CD4-positive, alpha-beta T cell treated with Interferon gamma for 1 hour (primary cell): ENCODE measurements at regions not wholly inside any gene's neighbourhood (a gene's known extent, or its start where the extent isn't known, plus 50 kb on each side); places are given as distances from the start of the nearest gene placed in this dataset.

Experiments
- DNase-seq: peaks from one replicate; pipeline ENCODE4 v3.0.0-alpha.2; 2020

GRCh38 chr1:60244906-60245305 is 171.3 kb upstream of the C1orf87 start:
- DNase-seq = no peak

- no peak for DNase-seq
Observed at GRCh38 chr1:60235275-60235674, 161.7 kb upstream of the C1orf87 start.

DNA sequence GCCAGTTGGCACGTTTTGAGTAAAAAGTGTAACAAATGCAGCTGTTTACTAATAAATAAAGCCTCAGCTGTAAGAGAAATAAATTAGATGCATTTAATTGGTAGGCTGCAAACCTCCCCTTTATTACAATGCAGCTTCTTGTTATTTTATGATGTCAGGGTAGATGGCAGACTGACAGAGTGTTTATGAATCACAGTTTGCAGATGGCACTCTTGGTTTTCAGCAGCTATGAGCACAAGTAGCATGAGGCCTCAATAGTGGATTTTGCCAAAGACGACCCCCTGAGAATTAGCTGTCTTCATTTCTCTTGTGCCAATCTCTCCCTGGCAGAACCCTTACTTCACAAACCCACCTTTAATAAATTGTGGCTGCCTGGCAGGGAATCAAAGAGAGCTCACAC is 161.2 kb upstream of the C1orf87 start:
- no peak for DNase-seq

DNA sequence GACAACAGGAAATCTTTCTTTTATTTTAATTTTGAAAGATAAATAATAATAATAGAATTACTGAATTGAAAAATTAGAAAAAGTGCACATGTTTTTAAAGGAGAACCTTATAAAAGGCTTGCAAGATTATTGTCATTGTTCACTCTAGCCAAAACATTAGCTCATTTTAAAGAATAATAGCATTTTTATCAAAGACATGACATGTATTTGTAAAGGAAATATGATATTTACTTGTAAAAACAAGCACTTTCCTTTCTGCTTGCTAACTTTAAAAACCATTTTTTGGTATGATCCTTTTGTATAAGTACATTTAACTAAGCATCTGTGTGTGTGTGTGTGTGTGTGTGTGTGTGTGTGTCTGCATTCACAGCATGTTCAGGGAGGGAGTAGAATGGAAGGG is 156.3 kb upstream of the C1orf87 start:
- no peak for DNase-seq

DNA sequence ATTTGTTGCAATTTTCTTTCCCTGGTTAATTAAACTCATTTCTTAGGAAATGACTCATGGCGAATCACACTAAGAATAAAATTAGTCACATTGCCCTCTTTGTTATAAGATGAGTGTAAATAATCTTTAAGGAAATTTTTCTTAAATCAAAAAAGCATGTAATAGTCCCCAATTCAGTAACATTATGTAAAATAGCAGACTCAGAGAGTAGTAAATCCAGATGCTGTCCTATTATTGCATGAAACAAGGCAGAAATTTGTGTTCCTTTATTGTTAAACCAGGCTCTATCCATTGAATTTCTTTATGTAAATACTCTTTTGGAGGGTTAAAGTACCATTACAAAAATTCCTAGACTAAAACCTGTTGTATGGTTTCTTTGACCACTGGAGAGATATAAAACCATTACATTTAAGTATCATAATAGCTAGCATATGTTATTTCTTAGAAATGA is 154.5 kb upstream of the C1orf87 start:
- DNase-seq = no peak

GRCh38 chr1:60227601-60228000 is 154.0 kb upstream of the C1orf87 start:
- no peak for DNase-seq

DNA sequence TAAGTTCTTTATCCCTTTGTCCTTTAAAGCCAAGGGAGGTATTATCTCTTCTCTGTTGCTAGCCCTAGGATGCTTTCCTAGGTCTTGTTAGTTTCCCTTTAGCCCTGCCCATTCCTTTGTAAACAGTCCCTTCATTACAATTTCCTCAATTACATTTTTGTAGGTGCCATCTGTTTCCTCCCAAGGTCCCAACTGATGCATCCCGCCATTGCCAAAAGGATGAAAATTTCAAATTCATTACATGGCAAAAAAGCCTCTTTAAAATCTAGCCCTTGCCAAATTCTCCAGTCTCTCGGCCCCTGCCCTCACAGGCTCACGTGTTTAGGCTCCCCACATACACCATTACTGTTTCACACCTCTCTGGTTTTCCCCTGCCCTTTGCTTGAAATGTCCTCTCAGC is 151.9 kb upstream of the C1orf87 start:
- no peak for DNase-seq

DNA sequence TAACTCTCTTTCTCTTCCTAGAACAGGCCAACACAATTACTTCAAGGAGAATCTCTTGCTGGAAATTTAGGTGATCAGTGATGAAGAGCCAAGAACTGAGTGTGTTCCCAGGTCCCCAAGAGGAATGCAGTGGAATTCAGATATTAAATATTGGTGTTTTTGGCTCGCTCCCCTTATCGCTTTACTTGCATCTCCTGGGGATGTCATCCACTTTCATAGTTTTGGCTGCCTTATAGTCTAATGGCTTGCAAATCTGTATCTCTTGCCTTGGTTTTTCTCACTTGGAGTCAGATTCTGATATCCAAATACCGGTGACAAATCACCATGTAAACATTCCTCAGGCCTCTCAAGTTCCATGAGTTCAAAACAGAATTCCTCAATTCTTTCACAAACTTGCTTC is 151.0 kb upstream of the C1orf87 start:
- no peak for DNase-seq

- no peak for DNase-seq
Observed at GRCh38 chr1:60223158-60223557, 149.6 kb upstream of the C1orf87 start.

- DNase-seq = no peak
Observed at GRCh38 chr1:60222360-60223115, 149.0 kb upstream of the C1orf87 start.

- no peak for DNase-seq
Observed at GRCh38 chr1:60213253-60213652, 139.7 kb upstream of the C1orf87 start.

DNA sequence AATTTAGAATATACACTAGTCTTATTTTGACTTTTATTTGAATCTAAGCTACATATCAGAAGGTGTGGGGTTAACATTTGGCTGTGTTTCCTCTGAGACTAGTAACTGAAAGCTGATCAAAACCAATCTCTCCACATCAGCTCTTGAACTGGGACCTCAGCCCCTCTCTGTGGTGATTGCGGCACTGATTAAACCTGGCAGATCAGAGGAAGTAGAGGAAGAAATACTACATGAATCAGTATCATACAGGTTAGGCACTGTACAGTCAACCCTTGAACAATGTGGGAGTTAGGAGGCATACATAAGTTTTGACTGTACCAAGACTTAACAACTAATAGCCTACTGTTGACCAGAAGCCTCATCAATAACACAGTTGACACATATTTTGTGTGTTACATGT is 122.5 kb upstream of the C1orf87 start:
- no peak for DNase-seq

- DNase-seq = no peak
Observed at GRCh38 chr1:60185684-60186083, 112.1 kb upstream of the C1orf87 start.

- DNase-seq = no peak
Observed at GRCh38 chr1:60184521-60184920, 111.0 kb upstream of the C1orf87 start.

DNA sequence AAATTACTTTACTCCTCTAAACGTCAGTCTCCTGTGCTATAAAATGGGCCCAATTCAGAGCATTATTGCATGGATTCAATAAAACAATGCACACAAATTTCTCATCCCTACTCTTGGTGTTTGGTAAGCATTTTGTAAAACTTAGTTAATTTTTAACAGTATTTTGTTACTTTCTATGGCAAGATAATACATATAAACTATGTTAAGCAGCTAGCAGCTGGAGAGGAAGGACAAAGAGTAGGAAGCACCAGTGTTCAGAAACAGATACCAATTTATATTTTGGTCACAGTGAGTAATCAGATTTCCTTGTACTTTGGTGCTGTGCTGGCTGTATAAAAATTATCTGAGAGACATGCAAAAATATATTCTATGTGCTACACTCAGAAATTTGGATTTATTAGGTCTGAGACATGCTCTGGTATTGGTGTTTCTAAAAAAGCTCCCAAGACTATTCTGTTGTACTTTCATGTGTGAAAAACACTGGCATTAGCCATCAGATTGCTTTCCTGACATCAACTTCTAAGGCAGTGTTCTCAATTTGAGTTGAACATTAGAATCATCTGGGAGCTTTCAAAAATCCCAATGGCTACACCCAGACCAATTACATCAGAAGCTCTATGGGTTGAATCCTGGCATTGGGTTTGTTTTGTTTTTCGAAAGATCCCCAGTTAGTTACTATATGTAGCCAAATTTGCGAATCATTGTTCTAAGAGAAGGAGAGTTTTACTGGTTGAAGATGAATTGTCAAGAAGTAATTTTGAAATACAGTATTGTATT is 100.3 kb upstream of the C1orf87 start:
- no peak for DNase-seq

GRCh38 chr1:60173006-60173405 is 99.4 kb upstream of the C1orf87 start:
- no peak for DNase-seq

GRCh38 chr1:60171801-60172200 is 98.2 kb upstream of the C1orf87 start:
- DNase-seq = no peak

DNA sequence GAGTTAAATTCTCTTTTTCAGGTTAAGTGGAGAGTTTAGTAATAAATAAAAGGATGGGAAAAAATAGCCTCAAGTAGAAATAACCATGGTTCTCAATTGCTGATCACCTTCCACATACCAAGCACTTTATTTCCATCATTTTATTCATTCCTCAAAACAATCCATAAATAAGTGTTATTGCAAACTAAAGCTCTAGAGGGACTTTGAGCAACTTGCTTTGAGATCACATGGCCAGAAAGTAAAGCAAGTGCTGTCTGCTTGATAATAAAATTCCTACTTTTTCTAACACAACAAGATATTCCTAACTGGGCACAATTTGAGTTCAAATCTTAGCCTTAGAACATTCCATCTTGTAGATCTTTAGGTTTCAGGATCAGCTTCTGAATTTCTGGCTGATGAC is 97.1 kb upstream of the C1orf87 start:
- DNase-seq = no peak

GRCh38 chr1:60169206-60169605 is 95.6 kb upstream of the C1orf87 start:
- DNase-seq = no peak

DNA sequence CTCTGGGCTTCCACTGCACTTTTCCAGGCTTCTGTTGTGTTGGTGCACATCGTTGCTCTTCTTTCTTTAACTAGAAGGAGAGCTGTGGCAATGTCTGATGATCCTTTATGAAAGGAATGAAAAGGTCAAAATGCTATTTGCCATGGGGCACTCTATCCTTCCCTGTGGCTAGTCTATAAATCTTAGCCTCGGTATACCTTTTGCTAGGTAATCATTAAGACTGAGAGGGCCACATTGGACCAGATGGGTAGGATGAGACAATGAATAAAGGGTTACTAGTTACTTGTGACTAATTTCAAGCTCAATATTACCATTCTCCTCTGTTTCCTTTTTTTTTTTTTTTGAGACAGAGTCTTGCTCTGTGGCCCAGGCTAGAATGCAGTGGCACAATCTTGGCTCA is 89.4 kb upstream of the C1orf87 start:
- DNase-seq = no peak

- no peak for DNase-seq
Observed at GRCh38 chr1:60160141-60160540, 86.6 kb upstream of the C1orf87 start.

DNA sequence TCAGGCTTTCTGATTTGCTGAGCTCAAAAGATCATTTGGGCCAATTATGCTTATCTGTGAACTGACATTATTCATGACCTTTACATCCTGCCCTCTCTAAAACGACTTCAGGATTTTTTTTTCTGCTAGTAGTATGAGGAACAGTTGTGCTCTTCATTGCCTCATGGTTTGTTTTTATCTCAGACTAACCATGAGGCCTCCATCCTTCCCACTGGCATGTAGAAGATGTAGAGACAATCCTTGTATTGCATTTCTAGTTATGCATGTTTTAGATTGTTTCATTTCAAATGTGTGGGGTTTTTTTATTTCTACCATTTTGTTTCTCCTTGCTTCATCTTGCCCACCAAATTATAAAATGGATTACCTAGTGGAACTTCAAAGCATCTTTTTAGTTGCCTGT is 82.8 kb upstream of the C1orf87 start:
- no peak for DNase-seq

DNA sequence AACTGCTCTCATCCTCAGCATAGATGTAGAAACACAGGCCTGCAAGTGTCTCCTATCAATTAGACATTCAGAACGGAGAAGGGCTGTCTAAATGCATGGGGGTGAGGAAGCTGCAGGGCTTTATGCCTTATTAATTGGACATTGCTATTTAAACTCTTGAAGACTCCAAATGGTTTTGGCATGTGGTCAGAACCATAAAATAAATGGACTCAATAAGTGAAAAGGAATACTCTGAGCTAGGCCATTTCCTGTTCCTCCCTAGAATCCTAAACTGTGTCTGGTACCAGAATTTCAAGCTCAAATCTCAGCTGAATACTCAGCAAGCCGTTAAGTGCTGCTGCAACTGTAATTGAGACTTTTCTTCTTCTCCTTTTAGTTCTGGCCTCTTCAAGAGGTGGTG is 80.4 kb upstream of the C1orf87 start:
- DNase-seq = no peak

GRCh38 chr1:60152891-60153290 is 79.3 kb upstream of the C1orf87 start:
- no peak for DNase-seq

DNA sequence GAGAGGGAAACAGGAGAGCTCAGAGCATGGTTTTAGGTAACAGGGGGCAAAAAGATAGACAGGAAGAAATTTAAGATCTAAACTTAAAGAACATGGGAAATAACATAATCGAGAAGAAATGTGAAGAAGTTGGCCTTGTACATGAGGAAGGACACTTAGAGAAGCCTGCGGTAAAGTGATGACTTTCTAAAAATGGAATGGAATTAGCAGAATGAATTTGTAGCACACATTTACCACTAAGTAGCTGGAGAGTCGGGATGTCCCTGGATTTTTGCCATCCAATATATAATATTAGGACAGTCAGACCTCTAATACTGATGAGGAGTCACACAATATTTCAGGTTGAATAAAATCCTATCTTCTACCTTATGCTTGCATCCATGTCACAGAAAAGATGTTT is 77.7 kb upstream of the C1orf87 start:
- DNase-seq = no peak
